Keratinocyte (primary cell): ENCODE measurements at regions not wholly inside any gene's neighbourhood (a gene's known extent, or its start where the extent isn't known, plus 50 kb on each side); places are given as distances from the start of the nearest gene placed in this dataset.

Source experiments
- DNase-seq: peaks from one replicate; pipeline ENCODE4 v3.0.0-alpha.2; 2011; ENCODE audit warnings: low read depth, missing footprints, low spot score
- FAIRE-seq: peaks from 2 replicates; lab custom pipeline; 2011; peaks lifted over from hg19 to GRCh38; lab: Jason Lieb, UNC
- H2AFZ ChIP-seq: 2 replicates; pipeline ENCODE4 v1.6.0; 2012; ENCODE audit warnings: low read length, control low read depth, inconsistent platforms; ENCODE audit not compliant: control insufficient read depth
- H3K27ac ChIP-seq: 2 replicates; pipeline ENCODE4 v1.5.1; 2011; ENCODE audit warnings: low read length; ENCODE audit not compliant: control insufficient read depth, insufficient read depth
- H3K27me3 ChIP-seq: 3 replicates; pipeline ENCODE4 v1.6.0; 2011; ENCODE audit warnings: low read length; ENCODE audit not compliant: control insufficient read depth, insufficient read depth; ENCODE audit errors: extremely low read depth
- H3K36me3 ChIP-seq, 2 experiments: 2 replicates in 1 of 2; 3 replicates in 1 of 2; pipeline ENCODE4 v1.5.1; 2011; ENCODE audit warnings: low read length in 2 of 2, mild to moderate bottlenecking in 1 of 2; ENCODE audit not compliant: control insufficient read depth in 2 of 2, insufficient read depth in 2 of 2; ENCODE audit errors: extremely low read depth in 1 of 2
- H3K4me1 ChIP-seq: 3 replicates; pipeline ENCODE4 v1.5.1; 2011; ENCODE audit warnings: low read length; ENCODE audit not compliant: control insufficient read depth, insufficient read depth; ENCODE audit errors: extremely low read depth
- H3K4me2 ChIP-seq: 3 replicates; pipeline ENCODE4 v1.6.0; 2011; ENCODE audit warnings: low read depth, low read length; ENCODE audit not compliant: control insufficient read depth, insufficient read depth; ENCODE audit errors: extremely low read depth
- H3K4me3 ChIP-seq, 3 experiments: fragments of 200-600 bp in 1 of 3; sonication (generic) in 1 of 3; 2 replicates in 2 of 3; 3 replicates in 1 of 3; pipeline ENCODE4 v1.5.1; 2011 to 2016; ENCODE audit warnings: low read length in 3 of 3, mild to moderate bottlenecking in 3 of 3, control low read depth in 2 of 3, inconsistent platforms in 1 of 3, low read depth in 1 of 3, mixed read lengths in 1 of 3, mixed run types in 1 of 3, moderate library complexity in 1 of 3; ENCODE audit not compliant: control insufficient read depth in 2 of 3, insufficient read depth in 2 of 3; ENCODE audit errors: extremely low read depth in 1 of 3
- H3K79me2 ChIP-seq: 2 replicates; pipeline ENCODE4 v1.6.0; 2012; ENCODE audit warnings: low read length; ENCODE audit not compliant: control insufficient read depth, insufficient read depth
- H3K9ac ChIP-seq: 3 replicates; pipeline ENCODE4 v1.6.0; 2011; ENCODE audit warnings: low read length; ENCODE audit not compliant: control insufficient read depth, insufficient read depth; ENCODE audit errors: extremely low read depth
- H3K9me1 ChIP-seq: 3 replicates; pipeline ENCODE4 v1.6.0; 2011; ENCODE audit warnings: low read length; ENCODE audit not compliant: control insufficient read depth, insufficient read depth; ENCODE audit errors: extremely low read depth
- H3K9me3 ChIP-seq: 2 replicates; pipeline ENCODE4 v1.5.1; 2012; ENCODE audit warnings: low read depth, low read length; ENCODE audit not compliant: control insufficient read depth
- H4K20me1 ChIP-seq: 3 replicates; pipeline ENCODE4 v1.6.0; 2011; ENCODE audit warnings: low read length; ENCODE audit not compliant: control insufficient read depth, insufficient read depth; ENCODE audit errors: extremely low read depth
- EZH2 ChIP-seq: IDR thresholded peaks from one replicate; pipeline ENCODE4 v1.6.1; 2012; ENCODE audit warnings: inconsistent platforms, mild to moderate bottlenecking, low read length, moderate library complexity
- dilution Hi-C: fragments of 300-500 bp; cut with MboI; formaldehyde crosslinking; loops from one replicate; pipeline ENCODE4 v1.7.0; 2020; ENCODE audit warnings: low sequenced_read_pairs; ENCODE audit not compliant: extremely low pct_ligation_motif_present
- TF ChIP-seq, protein P1 (sequence below), 3 experiments: IDR thresholded peaks in 1 of 3; conservative IDR thresholded peaks in 1 of 3; optimal IDR thresholded peaks in 1 of 3; 2 replicates in 2 of 3; 3 replicates in 1 of 3; pipeline versions ENCODE3 to v1.5.1; 2011; ENCODE audit warnings: low read length in 3 of 3, mild to moderate bottlenecking in 3 of 3, moderate library complexity in 2 of 3, control low read depth in 1 of 3, inconsistent platforms in 1 of 3; ENCODE audit not compliant: insufficient read depth in 2 of 3; ENCODE audit errors: extremely low read depth in 1 of 3

DNA sequence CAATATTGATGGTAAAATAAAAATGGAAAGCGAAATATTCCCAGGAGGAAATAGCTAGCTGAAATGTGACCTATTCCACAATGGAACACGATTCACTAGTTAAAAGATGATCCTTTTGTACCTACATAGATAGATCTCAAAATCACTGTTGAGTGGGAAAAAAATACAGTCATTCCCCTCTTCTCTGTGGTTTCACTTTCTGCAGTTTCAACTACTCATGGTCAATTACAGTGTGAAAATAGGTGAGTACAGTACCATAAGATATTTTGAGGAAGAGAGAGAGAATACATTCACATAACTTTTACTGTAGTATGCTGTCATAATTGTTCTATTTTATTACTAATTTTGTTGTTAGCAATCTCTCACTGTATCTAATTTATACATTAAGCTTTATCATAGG, 56.0 kb upstream of the COL13A1 start:
- FAIRE-seq (no peak), DNase-seq (no peak)
- dilution Hi-C loops = no loop called here

DNA sequence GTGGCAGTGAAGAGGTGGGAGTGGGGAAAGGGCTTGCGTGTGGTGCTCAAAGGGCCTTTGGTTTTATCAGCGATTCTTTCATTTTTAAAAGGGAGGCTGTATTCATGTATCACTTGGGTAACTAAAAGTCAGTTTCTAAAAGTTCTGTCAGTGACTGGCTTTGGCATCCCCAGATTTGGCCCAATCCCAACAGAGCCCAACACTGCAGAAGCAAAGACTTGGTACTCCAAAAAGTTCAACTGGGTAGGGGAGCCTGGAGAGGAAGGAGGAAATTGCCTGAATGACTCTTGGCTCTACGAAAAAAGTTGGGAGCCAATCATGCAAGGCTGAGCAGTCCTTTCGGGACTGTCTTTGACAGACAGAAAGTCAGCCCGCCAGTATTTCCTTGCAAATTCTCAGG, 54.5 kb upstream of the COL13A1 start:
- dilution Hi-C loops = no loop called here
- Histone ChIP-seq H3K36me3 (no peaks in the 10 kb centered on the region), H4K20me1 (no peaks in the 10 kb centered on the region), H3K27me3 (peaks cover 14% of the 10 kb centered on the region), H3K9me3 (no peaks in the 10 kb centered on the region), H2AFZ (no peak overlapping the region), H3K9ac (no peak overlapping the region), H3K4me1 (peaks cover 2% of the 10 kb centered on the region), H3K79me2 (no peaks in the 10 kb centered on the region), H3K4me2 (no peak overlapping the region), H3K9me1 (peaks cover 3% of the 10 kb centered on the region), H3K4me3 (no peak overlapping the region), H3K27ac (no peak overlapping the region)
- no peak for DNase-seq
- FAIRE-seq = no peak
- no peak for TF ChIP-seq EZH2
- TF ChIP-seq, protein P1, sequence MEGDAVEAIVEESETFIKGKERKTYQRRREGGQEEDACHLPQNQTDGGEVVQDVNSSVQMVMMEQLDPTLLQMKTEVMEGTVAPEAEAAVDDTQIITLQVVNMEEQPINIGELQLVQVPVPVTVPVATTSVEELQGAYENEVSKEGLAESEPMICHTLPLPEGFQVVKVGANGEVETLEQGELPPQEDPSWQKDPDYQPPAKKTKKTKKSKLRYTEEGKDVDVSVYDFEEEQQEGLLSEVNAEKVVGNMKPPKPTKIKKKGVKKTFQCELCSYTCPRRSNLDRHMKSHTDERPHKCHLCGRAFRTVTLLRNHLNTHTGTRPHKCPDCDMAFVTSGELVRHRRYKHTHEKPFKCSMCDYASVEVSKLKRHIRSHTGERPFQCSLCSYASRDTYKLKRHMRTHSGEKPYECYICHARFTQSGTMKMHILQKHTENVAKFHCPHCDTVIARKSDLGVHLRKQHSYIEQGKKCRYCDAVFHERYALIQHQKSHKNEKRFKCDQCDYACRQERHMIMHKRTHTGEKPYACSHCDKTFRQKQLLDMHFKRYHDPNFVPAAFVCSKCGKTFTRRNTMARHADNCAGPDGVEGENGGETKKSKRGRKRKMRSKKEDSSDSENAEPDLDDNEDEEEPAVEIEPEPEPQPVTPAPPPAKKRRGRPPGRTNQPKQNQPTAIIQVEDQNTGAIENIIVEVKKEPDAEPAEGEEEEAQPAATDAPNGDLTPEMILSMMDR (optimal IDR thresholded peaks at IDR 0.05 in 1 of 3, IDR thresholded peaks at IDR 0.05 in 1 of 3, conservative IDR thresholded peaks at IDR 0.05 in 1 of 3; ENCODE audit: extremely low read depth in 1 of 3, insufficient read depth in 2 of 3, low read length in 3 of 3) = no peak

More for the DNA sequence above, 56.0 kb upstream of the COL13A1 start:
- Histone ChIP-seq H3K4me2 (no peak overlapping the region), H3K9me1 (peaks cover 3% of the 10 kb centered on the region), H3K79me2 (no peaks in the 10 kb centered on the region), H3K4me1 (peaks cover 2% of the 10 kb centered on the region), H3K9ac (no peak overlapping the region), H3K4me3 (no peak overlapping the region), H4K20me1 (no peaks in the 10 kb centered on the region), H3K27ac (no peak overlapping the region), H3K9me3 (no peaks in the 10 kb centered on the region), H2AFZ (no peak overlapping the region), H3K27me3 (peaks cover 3% of the 10 kb centered on the region), H3K36me3 (no peaks in the 10 kb centered on the region)
- TF ChIP-seq, protein P1 (optimal IDR thresholded peaks at IDR 0.05 in 1 of 3, IDR thresholded peaks at IDR 0.05 in 1 of 3, conservative IDR thresholded peaks at IDR 0.05 in 1 of 3; ENCODE audit: extremely low read depth in 1 of 3, insufficient read depth in 2 of 3, low read length in 3 of 3) = no peak
- TF ChIP-seq EZH2 = no peak
